Midbrain (tissue), 1 donor: ENCODE measurements at regions not wholly inside any gene's neighbourhood (a gene's known extent, or its start where the extent isn't known, plus 50 kb on each side); places are given as distances from the start of the nearest gene placed in this dataset.

Experiments
- DNase-seq: peaks from one replicate; lab custom pipeline; 2025; lab: John Stamatoyannopoulos, UW

DNA sequence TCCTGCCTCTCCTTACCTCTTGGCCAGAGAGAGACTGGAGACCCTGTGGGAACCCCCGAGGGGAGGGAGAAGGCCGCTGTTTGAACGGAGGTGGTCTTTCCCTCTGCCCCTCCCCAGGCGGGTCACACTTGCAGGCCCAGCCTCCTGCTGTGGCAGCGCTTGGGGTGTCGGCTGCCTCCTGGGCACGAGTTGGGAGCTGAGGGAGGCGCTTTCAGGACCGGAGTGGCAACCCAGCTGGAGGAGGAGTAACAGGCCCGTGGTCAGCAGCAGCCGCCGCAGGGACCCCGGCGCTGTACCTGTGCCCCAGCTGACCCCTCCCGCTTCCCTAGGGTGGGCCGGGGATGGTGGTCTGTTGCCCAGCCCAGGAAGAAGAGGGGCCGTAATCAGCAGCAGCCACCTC is 278.3 kb downstream of the SEC14L1 start:
- DNase-seq: no peak

DNA sequence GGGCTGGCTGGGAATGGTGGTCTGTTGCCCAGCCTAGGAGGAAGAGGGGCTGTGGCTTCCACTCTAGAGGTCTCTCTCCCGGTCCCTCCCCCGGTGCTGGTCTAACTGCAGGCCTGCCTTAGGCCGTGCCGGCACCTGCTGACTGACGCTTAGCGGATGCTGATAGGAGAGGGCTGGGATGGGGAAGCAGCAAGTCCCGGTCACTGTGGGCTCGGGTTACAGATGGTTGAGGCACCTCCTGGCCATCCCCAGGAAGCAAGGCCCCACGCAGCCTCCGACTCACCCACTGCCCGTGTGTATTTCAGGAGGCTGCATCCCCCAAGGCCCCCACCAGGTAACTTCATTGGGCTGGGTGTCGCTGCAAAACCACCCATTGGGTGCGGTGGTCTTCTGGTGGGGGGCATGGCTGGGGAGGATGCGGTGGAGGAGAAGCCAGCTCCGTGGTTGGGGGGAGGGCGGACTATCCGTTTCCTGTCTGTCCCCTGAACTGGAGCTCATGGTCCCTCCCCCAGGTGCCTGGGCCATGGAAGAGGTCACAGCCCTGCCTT is 278.9 kb downstream of the SEC14L1 start:
- no peak for DNase-seq

DNA sequence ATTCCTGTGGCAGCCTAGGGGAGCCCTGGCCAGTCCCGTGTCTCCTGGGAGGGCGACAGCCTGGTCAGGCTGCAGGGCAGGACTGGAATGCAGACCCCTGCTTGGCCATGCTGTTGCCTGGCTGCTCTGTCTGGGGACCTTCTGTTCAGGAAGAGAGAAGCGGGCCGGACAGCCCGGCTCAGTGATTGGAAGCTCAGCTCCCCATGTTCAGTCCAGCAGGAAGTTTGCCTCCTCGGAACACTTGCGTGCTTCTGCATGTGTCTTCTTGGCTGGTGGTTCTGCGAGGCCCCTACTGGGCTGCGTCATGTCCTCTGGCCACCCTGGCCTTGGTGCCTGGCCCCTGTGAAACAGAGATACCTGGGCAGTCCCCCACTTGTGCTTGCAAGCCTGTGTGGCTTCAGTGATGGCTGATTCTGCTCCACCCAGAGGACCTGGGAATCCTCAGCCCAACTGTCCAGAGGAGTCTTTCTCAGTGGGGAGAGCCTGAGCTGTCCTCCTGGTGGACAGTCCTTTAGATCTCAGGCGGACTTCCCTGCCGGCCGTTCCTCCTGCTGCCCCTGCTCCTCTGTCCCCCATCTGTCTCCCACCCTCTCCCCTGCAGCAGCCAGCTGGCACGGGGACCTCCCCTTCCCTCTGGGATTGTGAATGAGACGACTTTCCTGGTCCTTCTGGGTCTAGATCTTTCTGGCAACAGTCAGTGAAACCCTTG is 279.5 kb downstream of the SEC14L1 start:
- DNase-seq: no peak

DNA sequence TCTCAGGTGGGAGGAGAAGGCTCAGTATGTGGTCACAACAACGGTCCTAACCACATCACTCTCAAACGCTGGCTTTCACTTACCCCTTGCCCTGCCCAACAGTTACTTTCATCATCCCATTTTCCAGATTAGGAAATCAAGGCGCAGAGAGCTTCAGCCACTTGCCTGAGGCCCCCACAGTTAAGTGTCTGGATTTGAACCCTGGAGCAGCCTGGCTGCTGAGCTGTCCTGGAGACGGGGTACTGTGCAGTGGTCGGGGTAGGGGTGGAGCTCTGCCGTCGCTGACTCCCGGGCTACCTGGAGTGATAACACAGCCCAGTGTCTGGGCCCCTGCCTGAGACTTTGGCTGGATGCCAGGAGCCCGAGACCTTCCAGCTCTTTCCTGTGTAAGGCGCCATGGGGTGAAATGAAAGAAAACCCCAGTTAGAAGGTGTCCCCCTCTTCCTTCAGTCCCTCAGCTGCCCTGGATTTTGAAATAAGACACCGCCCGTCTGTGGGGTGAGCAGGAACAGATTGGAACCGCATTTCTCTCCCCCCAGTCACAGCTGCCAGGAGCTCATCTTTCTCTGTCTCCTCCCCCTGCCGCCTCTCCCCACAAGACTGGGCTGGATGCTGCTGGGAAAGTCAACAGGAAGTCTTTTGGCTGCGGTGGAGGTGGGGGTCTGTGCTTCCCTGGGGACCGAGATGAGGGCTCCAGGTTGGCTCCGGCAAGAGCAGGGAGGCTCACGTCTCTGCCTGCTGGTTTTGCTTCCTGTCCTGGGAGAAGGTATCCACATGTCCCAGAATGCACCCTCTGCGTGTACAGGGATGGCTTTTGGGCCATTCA is 280.2 kb downstream of the SEC14L1 start:
- DNase-seq: no peak

DNA sequence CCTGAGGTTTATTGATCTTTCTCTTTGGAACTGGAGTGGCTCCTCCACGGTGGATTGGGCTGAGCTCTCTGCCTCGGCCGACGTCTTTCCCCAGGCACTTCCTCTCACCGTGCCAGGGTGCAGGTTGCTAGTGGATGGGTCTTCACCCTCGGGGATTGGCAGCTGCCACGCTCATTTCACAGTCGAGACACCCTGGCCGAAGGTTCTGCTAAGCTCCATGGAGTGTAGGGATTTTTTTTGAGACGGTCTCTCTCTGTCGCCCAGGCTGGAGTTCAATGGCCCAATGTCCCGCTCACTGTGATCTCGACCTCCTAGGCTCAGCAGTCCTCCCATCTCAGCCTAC is 280.8 kb downstream of the SEC14L1 start:
- DNase-seq: no peak

DNA sequence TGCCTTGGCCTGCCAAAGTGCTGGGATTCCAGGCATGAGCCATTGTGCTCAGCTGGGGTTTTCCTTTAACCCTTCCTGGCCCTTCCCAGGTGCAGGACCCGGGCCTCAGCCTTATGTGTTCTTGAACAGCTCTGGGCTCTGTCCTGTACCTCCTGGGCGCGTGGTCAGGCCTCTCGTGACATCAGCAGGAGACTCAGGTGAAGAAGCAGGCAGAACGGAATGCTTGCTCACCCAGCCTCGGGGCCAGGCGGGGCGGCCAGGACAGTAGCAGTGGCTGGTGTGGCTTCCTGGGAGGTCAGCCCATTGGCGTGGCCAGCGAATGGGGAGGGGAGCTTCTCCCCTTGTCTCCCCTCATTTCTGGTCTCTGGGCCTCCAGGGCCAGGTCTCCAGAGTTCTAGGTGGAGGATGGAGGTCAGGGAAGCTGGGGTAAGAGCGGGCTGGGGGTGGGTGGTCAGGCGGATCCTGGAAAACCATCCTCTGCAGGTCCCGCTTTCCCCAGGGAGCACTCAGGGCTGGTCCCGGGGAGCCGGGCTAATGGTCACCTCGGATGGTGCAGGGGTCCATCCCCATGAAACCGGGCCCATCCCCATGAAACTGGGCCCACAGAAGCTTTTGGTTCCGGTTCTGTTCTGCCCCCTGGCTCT is 281.5 kb downstream of the SEC14L1 start:
- DNase-seq: no peak

DNA sequence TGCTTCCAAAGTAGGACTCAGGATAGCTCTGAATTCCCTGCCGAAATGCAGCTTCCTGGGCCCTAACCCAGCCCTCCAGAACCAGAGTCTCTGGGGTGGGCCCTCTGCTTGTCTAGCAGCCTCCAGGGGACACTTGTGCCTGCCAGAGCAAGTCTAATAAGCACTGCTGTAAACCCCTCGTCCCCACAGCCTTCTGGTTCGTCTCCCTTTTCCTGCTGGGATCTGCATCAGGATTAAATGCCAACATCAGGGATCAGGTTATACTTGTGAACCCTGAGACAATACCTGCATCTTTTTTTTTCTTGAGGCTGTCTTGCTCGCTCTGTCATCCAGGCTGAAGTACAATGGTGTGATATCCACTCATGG is 282.0 kb downstream of the SEC14L1 start:
- DNase-seq: no peak

DNA sequence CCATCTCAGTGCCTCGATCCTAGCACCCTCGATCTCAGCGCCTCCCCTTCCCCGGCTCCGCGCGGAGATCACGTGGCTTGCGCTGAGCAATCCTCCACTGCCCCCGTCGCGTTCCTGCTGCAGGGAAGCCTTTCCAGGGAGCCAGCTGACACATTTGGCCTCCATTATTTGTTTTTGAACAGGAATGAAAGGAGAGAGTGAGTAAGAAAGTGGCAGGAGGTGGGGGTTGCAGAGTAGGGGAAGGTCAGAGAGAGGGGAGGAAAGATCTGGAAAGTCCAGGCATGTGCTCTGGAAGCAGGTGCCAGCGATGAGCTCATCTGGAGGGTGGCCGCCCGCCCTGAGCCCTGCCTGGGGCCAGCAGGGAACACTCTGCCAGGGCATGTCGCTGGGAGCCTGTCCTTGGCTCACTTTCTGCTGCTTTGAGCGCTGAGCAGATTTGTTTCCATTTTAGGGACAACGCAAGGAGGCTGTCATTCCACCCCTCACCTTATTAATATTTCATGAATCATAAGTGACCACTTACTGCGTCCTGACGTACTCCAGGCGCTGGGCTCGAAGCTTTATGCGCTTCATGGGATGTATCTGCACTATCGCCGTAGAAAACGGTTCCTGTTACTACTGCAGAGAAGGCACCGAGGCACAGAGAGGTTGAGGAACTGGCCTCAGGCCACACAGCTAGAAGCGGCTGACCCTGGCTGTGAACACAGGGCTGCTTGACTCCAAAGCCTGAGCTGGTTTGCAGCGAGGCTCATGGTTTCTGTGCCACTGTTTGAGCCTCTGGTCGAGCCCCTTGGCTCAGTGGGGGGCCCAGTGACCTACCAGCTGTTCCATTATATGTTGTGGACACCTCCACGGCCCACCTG is 283.1 kb downstream of the SEC14L1 start:
- peak; percentile 68 for DNase-seq

DNA sequence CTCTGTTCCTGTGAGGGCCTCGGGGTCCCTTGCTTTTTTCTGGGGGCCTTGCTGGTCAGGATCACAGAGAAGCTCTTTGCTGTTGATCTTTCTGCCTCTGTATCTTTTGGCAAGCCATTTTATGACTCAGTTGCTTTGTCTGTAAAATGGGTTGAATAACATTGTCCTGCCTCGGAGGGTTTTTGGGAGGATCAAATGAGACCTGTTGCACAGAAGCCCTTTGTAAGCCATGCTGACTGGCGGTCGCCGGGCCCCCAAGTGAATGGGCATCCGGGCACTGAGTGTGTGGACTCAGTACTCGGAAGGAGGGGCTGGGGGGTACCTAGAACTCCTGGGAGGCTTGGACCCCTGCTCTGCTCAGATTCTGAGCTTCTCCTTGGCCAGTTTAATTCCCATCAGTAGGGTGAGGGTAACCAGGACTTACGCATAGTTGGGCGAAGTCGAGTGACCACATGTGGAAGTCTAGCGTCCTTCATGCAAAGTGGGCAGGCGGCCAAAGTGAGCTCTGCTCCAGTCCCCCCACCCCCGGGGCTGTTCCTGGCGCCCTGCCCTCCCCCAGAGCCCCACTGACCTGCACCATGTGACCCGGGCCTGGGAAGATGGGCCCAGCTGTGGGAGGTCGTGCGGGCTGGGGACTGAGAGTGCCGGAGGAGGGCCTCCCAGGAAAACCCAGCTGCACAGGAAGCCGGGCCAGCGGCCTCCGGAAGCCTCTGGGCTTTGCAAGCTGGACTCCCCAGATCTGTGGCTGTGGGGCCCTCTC is 284.0 kb downstream of the SEC14L1 start:
- peak; percentile 58 for DNase-seq

DNA sequence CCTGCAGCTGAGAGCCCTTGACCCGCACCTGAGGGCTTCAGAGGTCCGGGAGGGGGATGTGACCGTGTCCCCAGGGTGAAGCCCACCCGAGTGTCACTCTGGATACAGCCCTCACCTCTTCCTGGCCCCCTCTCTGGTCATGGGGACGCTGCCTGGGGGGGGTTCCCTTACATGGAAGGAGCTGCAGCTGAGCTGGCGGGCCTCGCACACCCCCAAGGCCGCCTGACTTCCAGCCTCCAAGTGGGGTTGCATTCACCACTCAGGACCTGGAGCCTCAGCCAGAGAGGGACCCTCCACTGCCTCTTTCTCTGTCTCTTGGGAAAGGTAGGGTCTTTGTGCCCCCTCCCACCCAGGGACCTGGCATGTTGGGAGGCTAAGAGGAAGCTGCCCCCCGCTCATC is 284.6 kb downstream of the SEC14L1 start:
- no peak for DNase-seq

DNA sequence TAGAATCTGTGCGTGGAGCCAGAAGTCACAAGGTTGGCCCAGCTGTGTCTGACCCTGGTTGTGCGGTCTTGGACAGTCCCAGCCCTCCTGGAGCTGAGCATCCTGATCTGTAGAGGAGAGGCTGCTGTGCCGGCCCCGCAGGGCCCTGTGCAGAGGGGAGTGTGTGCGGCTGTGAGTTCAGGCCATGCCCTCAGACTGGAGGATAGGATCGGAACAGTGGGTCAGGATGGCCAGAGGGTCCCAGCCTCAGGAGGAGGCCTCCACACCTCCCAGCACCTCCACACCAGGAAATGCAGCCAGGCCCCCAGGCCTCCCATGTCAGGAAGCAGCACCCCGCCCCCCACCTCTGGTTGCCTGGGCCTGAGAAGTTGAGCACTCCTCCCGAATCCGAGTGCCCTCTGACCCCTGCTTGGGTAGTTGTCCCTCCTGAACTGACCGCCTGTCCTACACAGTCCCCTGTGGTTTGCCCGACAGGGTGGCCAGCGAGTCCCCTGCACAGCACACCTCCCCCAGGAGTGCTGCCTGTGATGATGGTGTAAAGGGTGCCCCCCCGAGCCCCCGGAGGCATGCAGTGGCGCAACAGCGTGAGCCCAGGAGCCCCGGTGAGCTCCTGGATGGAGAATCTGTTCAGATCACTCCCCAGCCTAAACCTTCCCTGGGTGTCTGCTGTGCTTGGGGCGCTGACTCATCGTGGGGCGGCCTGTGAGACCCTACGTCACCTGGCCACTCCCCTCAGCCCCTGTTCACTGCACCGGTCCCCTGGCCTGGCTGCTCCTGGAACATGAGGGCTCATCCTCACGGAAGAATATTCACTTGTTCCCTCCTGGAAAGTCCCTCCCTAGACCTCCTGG is 285.2 kb downstream of the SEC14L1 start:
- no peak for DNase-seq

DNA sequence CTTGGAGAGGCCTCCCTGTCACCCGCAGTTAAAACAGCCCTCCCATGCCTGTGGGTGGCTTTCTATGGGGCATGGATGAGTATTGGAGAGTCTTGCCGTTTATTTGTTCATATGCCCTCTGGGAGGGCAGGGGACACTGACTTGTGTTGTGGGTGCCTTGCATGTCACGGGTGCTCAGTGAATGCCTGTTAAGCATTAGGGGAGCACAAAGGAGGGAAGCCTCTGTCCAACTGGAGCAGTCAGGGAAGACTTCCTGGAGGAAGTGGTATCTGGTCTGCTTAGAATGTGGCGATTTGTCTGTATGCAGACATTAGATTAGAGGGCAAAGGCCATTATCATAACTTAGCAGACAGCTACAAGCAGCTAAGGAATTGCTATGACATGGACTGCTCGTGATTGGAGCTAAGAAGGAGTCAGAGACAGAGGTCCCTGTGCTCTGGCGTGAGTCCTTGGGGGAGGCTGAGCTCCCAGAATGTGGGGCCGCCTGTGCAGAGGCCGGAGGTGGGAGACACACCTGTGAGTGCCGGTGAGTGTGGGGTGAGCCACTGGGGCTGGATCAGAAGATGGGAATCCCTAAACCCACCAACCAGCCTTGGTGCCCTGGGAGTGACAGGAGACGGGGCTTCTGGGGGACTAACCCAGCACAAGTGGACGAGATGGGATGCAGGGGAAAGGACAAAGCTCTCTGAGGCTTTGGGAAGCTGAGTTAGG is 286.1 kb downstream of the SEC14L1 start:
- no peak for DNase-seq

DNA sequence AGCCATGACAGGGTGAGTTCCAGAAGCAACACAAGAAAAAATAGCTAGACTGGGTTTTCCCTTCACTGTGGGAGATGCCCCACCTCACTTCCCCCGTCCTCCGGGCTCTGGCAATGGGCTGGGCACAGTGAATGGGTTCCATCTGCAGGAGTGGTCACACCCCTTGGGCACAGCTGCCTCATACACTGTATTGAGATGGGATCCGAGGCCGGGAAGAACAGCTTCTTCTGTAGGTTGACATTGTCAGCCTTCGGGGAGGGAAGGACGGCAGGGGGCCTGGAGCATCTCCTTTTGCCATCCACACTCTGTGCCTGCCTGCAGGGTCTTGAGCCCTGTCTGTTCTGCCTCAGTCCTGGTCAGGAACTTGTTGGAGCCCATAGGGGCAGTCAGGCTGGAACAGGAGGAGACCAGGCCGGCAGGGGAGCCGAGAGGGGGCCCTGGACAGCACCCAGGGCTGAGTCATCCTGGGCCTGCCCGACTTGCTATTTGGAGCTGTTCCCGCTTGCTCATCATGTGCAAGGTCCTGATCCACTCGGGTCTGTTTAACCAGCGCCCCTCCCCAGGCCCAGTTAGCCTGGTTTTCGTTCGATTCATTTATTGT is 286.7 kb downstream of the SEC14L1 start:
- DNase-seq: no peak

DNA sequence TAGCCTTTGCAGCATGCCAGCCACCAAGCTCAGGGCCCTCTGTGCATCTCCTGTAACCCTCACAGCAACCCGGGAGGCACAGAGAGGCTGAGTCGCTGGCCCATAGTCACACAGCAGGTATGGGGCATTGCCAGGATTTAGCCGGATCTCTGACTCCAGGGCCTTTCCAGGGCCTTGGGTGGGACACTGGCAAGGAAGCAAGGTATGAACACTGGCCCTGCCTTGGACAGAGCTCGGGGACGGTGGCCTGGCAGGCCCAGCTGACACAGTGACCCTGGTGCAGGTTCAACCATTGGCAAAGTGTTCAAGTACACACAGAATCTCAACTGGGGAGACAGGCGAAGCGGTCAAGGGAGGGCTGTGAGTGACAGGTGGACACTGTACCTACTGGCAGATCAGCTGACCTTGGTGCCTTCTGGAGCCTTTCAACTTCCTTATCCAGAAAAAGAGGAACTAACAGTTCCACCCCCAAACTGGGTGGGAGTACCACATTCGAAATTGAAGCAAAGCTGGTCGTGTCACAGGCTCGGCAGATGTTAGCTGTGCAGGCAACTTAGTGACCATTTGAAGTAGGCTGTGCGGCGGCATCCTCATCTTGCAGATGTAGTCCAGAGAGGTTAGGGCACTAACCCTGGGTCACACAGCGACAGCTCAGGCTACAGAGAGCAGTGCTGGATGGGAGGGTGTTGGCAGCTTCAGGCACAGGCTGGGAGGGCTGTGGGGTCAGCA is 287.4 kb downstream of the SEC14L1 start:
- DNase-seq: peak; percentile 26

DNA sequence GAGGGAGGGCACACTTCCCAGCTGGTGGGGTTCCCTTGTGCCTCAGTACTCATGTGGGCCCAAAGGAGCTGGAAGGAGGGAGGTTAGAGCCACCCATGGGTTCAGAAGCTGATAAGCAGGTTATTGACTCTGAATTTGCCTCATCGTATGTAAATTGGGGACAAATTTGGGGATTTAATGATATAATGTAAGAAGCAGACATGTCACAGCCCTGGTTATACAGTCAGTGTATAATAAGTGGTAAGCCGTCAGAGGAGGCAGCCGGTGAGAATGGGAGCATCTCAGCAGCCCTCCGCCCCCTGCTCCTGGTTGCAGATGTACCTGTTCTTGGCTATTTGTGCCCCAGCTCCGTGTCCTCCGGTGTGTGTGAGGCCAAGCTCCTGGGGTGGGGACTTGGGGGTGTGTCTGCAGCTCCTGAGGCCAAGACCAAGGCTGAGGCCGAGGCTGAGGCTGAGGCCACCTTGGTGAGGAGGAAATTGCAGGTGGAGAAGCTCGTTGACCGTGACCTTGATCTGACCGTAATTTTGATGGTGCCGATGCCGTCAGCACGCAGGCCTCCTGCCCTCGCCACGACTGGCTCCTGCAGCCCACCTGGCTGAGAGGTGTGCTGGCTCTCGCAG is 288.1 kb downstream of the SEC14L1 start:
- no peak for DNase-seq

DNA sequence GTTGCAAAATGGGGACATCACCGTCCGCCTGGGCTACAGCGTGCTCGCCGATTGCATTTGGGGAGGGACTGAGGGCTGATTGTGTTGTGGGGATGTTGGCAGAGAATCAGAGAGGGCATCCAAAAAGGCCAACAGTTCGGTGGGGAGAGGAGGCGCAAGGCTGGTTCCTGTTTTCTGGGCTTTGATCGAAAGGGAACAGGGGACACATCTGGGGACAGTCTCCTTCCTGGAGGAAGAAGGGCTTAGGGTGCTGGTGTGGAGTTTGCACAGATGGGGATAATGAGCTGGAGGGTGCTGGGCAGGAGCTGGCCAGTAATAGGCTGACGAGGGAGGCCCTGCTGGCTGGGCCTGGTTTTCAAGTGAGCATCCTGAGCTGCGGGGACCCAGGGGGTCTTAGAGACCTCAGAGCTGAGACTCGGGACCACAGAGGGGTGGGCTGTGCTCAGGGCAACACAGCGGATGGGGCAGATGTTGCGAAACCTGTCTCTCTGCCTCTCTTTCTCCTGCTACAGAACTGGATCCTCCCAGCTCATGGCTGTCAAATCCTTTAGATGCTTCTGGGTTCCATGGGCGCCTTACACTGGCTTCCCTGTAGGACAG is 288.7 kb downstream of the SEC14L1 start:
- no peak for DNase-seq

DNA sequence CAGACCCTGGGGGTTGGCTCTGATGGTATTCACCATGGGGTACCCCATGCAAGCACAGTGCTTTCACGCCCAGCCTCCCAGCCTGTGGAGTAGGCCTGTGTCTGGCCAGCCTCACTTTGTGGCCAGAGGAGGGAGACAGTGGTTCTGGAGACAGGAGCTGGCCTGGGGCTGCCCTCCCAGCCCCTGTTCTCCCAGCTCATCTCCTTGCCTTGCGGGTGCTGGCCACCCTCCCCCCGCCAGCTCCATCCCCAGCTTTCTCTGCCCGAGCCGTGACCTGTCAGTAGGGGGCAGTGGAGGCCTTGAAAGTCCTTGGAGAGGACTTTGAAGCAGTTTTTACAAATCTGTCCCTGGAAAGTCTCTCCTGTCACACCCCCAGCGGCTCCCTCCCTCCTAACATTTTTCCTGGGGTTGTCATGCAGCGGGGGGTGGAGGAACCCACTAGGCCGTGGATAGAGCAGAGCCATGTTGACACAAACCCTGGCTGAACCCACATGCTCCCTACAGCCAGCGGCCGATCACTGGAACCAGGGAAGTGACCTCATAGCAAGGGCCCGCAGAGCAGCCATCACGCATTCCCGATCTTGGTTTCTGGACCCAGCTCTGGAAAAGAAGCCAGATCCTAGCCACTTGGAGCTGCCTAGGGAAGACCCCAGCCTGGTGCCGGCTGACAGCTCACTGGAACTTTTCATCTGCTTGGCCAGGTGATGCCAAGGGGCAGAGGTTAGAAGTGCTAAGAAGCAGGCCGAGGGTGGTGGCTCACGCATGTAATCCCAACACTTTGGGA is 289.4 kb downstream of the SEC14L1 start:
- DNase-seq: peak; percentile 83
